Umbilical cord (tissue), 1 donor: ENCODE measurements at regions not wholly inside any gene's neighbourhood (a gene's known extent, or its start where the extent isn't known, plus 50 kb on each side); places are given as distances from the start of the nearest gene placed in this dataset.

Experiments
- DNase-seq: peaks from one replicate; pipeline ENCODE4 v3.0.0-alpha.2; 2015; ENCODE audit warnings: low spot score

- no peak for DNase-seq
Observed at GRCh38 chr5:61263561-61264272, 68.3 kb upstream of the ZSWIM6 start.

DNA sequence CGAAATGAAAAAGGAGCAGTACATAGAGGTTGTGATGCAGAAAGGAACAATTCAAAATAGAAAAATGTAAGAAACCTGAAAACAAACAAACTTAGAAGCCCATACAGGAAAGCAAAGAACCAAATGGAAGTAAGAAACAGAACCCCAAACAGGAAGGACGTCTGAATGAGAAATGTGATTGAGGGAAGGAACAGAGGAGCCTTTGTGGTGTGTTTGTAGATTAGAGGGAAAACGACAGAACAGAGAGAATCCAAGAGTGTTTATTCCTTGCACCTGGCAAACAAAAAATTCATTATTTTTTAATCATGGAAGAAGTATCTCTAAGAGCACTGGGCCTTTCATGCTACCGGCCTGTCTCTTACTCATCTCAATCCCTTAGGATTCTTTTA, 67.8 kb upstream of the ZSWIM6 start:
- no peak for DNase-seq

DNA sequence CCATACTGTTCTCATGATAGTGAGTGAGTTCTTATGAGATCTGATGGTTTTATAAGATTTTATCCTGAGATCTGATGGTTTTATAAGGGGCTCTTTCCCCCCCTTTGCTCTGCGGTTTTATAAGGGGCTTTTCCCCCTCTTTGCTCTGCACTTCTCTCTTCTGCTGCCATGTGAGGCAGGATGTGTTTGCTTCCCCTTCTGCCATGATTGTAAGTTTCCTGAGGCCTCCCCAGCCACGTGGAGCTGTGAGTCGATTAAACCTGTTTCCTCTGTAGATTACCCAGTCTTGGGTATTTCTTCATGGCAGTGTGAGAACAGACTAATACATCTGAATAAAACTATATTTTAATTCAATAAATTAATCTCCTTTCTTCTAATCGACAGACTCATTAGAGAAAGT, 64.9 kb upstream of the ZSWIM6 start:
- no peak for DNase-seq

DNA sequence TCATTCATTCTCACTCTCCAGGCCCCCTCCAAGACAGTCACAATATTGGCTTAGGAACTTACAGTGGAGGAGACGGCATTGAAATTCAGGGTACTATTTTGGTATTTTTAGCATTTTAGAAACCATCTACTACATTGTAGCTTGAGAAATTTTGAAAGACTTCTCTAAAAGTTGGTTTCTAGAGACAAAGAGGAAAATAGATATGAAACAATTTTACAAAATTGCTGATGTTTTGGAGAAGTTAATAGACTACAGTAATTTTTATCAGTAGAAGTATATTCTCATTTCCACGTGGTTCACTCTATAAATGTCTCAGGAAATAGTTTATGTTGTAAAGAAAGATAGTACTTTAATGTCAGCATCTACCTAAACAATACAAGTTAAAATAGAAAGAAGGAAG, 63.2 kb upstream of the ZSWIM6 start:
- DNase-seq, result no peak

DNA sequence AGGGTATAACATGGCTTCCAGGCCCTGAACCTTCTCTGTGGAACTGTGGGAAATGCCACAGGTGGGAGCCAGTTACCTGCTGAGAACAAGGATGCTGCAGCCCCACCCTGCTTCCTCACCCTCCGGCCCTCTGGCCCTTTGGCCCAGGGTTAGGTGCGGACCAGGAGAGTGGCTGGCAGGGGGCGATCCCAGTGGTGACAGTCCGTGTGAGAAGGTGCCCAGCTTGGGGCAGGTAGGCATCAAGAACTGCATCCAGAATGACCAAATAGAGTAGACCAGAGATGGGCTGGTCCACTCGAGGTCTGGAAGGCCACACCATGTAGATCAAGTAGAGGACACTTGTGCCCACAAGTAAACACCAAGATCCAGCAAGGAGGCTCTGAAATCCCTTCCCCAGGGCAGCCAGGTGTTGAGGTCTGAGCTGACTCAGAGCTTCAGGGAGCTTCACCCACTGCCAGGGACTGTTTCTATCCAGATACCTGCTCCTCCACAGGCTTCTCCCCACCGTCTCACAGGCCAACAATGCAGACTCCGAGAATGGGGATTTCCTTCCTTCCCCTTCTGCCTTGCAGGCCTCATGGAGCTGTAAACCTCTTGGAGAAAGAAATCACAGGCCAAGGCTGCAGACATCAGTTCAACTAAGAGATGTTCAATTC, 61.4 kb upstream of the ZSWIM6 start:
- DNase-seq, result no peak

- DNase-seq, result no peak
Observed at GRCh38 chr5:61272688-61273087, 59.4 kb upstream of the ZSWIM6 start.

DNA sequence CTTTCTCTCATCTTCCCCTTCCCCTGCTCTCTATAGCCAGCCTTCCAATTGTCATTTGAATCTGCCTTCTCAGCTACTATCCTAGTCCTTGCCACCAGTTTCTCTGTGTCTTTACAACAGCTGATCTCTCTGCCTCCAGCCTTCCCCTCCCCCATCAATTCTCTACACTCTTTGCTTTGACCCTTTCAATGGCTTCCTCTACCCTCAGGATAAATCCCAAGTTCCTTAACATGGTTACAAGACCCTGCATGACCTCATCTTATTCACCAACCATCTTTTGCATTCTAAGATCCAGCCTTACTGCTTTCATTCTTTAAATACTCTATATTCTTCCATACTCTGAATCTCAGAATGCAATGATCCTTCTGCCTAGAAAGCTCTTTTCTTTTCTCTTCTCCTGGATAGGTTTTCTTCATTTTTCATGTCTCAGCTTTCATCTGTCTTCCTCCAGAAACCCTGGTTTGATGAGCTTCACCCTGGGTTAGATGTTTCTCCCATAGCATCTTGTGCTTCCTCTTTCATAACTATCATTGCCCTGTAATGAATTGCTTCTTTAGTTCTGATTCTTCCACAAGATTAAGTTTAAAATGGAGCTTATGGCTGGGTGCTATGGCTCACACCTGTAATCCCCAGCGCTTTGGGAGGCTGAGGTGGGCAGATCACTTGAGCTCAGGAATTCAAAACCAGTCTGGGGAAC, 58.6 kb upstream of the ZSWIM6 start:
- DNase-seq, result no peak

GRCh38 chr5:61274511-61274911, 57.5 kb upstream of the ZSWIM6 start:
- DNase-seq, result no peak

DNA sequence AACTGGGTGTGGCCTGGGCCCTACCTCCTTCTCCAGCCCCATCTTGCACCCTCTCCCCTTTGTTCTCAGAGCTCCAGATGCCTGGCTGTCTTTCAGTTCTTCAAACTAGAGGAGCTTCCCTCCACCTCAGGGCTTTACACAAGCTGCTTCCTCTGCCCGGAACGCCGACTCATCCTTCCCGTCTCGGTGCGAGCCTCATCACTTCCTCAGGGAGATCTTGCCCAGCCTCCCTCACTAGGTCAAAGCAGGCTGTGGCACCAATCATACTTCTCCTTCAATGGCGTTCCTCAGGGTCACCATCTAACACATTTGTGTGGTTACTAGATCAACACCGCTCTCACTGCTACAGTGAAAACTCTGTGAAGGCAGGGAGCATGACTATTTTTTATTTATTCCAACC, 56.2 kb upstream of the ZSWIM6 start:
- DNase-seq, result peak; percentile 59

GRCh38 chr5:61277190-61277589, 54.9 kb upstream of the ZSWIM6 start:
- DNase-seq, result peak; percentile 31

GRCh38 chr5:61277781-61278180, 54.3 kb upstream of the ZSWIM6 start:
- DNase-seq, result no peak

GRCh38 chr5:61279725-61280124, 52.3 kb upstream of the ZSWIM6 start:
- no peak for DNase-seq

- DNase-seq, result peak; percentile 48
Observed at GRCh38 chr5:61280205-61280604, 51.9 kb upstream of the ZSWIM6 start.

GRCh38 chr5:61280761-61281427, 51.2 kb upstream of the ZSWIM6 start:
- no peak for DNase-seq

- no peak for DNase-seq
Observed at GRCh38 chr5:61281686-61282085, 50.4 kb upstream of the ZSWIM6 start.
